CD4-positive, alpha-beta T cell (primary cell): ENCODE measurements at regions not wholly inside any gene's neighbourhood (a gene's known extent, or its start where the extent isn't known, plus 50 kb on each side); places are given as distances from the start of the nearest gene placed in this dataset.

Experiments used
- ATAC-seq: fragments of 200-7000 bp; cut with Tn5 transposase; one replicate; pipeline ENCODE4 v1.10.0; 2022; ENCODE audit warnings: mild to moderate bottlenecking; ENCODE audit not compliant: poor library complexity
- CTCF ChIA-PET: fragments of 350-600 bp; sonication (Branson Sonifier 250); formaldehyde crosslinking; loops from one replicate; lab custom pipeline; 2021; ENCODE audit warnings: antibody characterized with exemption, inconsistent platforms; lab: Charles Lee
- POLR2A ChIA-PET: fragments of 350-600 bp; sonication (Branson Sonifier 250); formaldehyde crosslinking; loops from one replicate; lab custom pipeline; 2021; ENCODE audit warnings: antibody characterized with exemption, inconsistent platforms; lab: Charles Lee
- DNase-seq, 14 experiments: peaks; one replicate each; pipeline ENCODE4 v3.0.0-alpha.2; 2013 to 2020; ENCODE audit warnings: mixed read lengths in 2 of 14
- H3K27ac ChIP-seq, 2 donors: one replicate each; pipeline versions ENCODE4 v1.5.1 to v1.7.0; 2013; ENCODE audit warnings: low read length in 2 of 2, low read depth in 1 of 2, mild to moderate bottlenecking in 1 of 2
- H3K27me3 ChIP-seq, 2 experiments: 1 replicate in 1 of 2; 2 replicates in 1 of 2; pipeline versions ENCODE4 v1.6.1 to v1.7.0; 2013; ENCODE audit warnings: low read length in 2 of 2, control low read depth in 1 of 2, mild to moderate bottlenecking in 1 of 2, moderate library complexity in 1 of 2; ENCODE audit not compliant: insufficient read depth in 2 of 2, control insufficient read depth in 1 of 2
- H3K36me3 ChIP-seq: one replicate; pipeline ENCODE4 v1.6.1; 2013; ENCODE audit warnings: low read length, control low read depth; ENCODE audit not compliant: insufficient read depth
- H3K4me1 ChIP-seq: one replicate; pipeline ENCODE4 v1.6.1; 2013; ENCODE audit warnings: low read length, control low read depth; ENCODE audit not compliant: insufficient read depth
- H3K4me3 ChIP-seq: one replicate; pipeline ENCODE4 v1.5.1; 2013; ENCODE audit warnings: mild to moderate bottlenecking, low read length, moderate library complexity
- H3K9me3 ChIP-seq, 2 experiments: 1 replicate in 1 of 2; 2 replicates in 1 of 2; pipeline versions ENCODE4 v1.6.1 to v1.7.0; 2013; ENCODE audit warnings: low read length in 2 of 2, mild to moderate bottlenecking in 2 of 2, control low read depth in 1 of 2, moderate library complexity in 1 of 2; ENCODE audit not compliant: control insufficient read depth in 1 of 2, insufficient read depth in 1 of 2
- H3K27ac Mint-ChIP-seq: one replicate; pipeline ENCODE4 v1.8.0; 2020; ENCODE audit warnings: mixed read lengths
- H3K27me3 Mint-ChIP-seq: one replicate; pipeline ENCODE4 v1.8.0; 2021; ENCODE audit warnings: mixed read lengths
- H3K36me3 Mint-ChIP-seq: one replicate; pipeline ENCODE4 v1.8.0; 2021; ENCODE audit warnings: low read depth, mixed read lengths
- H3K4me1 Mint-ChIP-seq: one replicate; pipeline ENCODE4 v1.8.0; 2021; ENCODE audit warnings: low read depth, mixed read lengths
- H3K4me3 Mint-ChIP-seq: one replicate; pipeline ENCODE4 v1.8.0; 2020; ENCODE audit warnings: mild to moderate bottlenecking, mixed read lengths
- H3K9me3 Mint-ChIP-seq: one replicate; pipeline ENCODE4 v1.8.0; 2020; ENCODE audit warnings: mixed read lengths
- CTCF ChIP-seq: fragments of 200-600 bp; IDR thresholded peaks from one replicate; pipeline ENCODE4 v1.8.0; 2022; ENCODE audit warnings: antibody characterized with exemption, mild to moderate bottlenecking
- intact Hi-C, 2 experiments: fragments of 100-400 bp; cut with DNase I in 1 of 2; cut with micrococcal nuclease in 1 of 2; formaldehyde crosslinking; loops; one replicate each; pipeline versions ENCODE4 v1.15.1 to v1.9.0; 2023 to 2025; cut with DNase I, micrococcal nuclease

GRCh38 chr16:72312828-72313227 lies 140.9 kb upstream of the PMFBP1 start:
- H3K4me3 Mint-ChIP-seq: no peak overlapping the region
- ATAC-seq: no peak
- ChIA-PET POLR2A (no interaction called here), CTCF (no interaction called here)
- peaks cover 2% of the 10 kb centered on the region for H3K9me3 Mint-ChIP-seq
- no peak overlapping the region for H3K4me3 ChIP-seq
- H3K9me3 ChIP-seq: peaks cover 0 to 4% of the 10 kb centered on the region in 2 experiments
- no peaks in the 10 kb centered on the region for H3K27me3 ChIP-seq
- H3K36me3 ChIP-seq: no peaks in the 10 kb centered on the region
- DNase-seq: no peak
- H3K27ac Mint-ChIP-seq: no peak overlapping the region
- H3K36me3 Mint-ChIP-seq: no peaks in the 10 kb centered on the region
- no peaks in the 10 kb centered on the region for H3K4me1 ChIP-seq
- no peaks in the 10 kb centered on the region for H3K4me1 Mint-ChIP-seq
- intact Hi-C loops: no loop called here
- no peak overlapping the region for H3K27ac ChIP-seq
- TF ChIP-seq CTCF: no peak
- H3K27me3 Mint-ChIP-seq: no peaks in the 10 kb centered on the region

DNA sequence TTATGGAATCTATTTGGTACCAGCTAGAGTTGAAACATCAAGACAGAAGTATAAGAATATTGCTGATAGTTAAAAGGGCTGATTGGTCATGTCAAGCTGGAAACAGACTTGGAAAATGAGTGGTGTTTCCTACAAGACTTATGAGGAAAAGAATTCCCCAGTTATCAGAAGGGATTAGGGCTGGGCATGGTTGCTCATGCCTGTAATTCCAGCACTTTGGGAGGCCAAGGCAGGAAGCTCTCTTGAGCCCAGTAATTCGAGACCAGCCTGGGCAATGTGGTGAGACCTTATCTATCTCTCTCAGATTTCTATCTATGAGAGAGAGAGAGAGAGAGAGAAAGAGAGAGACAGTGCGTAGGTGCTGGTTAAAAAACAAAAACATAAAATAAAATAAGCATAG lies 139.5 kb upstream of the PMFBP1 start:
- ATAC-seq (no peak), DNase-seq (no peak)
- Mint-ChIP-seq H3K4me1 (no peaks in the 10 kb centered on the region), H3K4me3 (no peak overlapping the region), H3K9me3 (peaks cover 2% of the 10 kb centered on the region), H3K27ac (no peak overlapping the region), H3K36me3 (peaks cover 3% of the 10 kb centered on the region), H3K27me3 (no peaks in the 10 kb centered on the region)
- no peaks in the 10 kb centered on the region for H3K4me1 ChIP-seq
- ChIA-PET POLR2A (no interaction called here), CTCF (no interaction called here)
- intact Hi-C loops: no loop called here
- no peak for TF ChIP-seq CTCF
- H3K27me3 ChIP-seq: no peaks in the 10 kb centered on the region
- H3K4me3 ChIP-seq: no peak overlapping the region
- H3K27ac ChIP-seq: no peak overlapping the region
- H3K9me3 ChIP-seq: peaks cover 0 to 6% of the 10 kb centered on the region in 2 experiments
- H3K36me3 ChIP-seq: no peaks in the 10 kb centered on the region

- Histone ChIP-seq H3K4me1 (no peaks in the 10 kb centered on the region), H3K27me3 (no peaks in the 10 kb centered on the region), H3K4me3 (no peak overlapping the region), H3K9me3 (peaks cover 0 to 6% of the 10 kb centered on the region in 2 experiments), H3K27ac (no peak overlapping the region), H3K36me3 (no peaks in the 10 kb centered on the region)
- DNase-seq: no peak
- ChIA-PET POLR2A (no interaction called here), CTCF (no interaction called here)
- Mint-ChIP-seq H3K27me3 (no peaks in the 10 kb centered on the region), H3K27ac (no peak overlapping the region), H3K4me3 (no peak overlapping the region), H3K36me3 (peaks cover 3% of the 10 kb centered on the region), H3K9me3 (peaks cover 2% of the 10 kb centered on the region), H3K4me1 (no peaks in the 10 kb centered on the region)
- intact Hi-C loops: no loop called here
- ATAC-seq: no peak
- TF ChIP-seq CTCF: no peak
Observed at GRCh38 chr16:72309001-72309400, 137.0 kb upstream of the PMFBP1 start.
